Tibial artery (tissue), 4 donors: ENCODE measurements at regions not wholly inside any gene's neighbourhood (a gene's known extent, or its start where the extent isn't known, plus 50 kb on each side); places are given as distances from the start of the nearest gene placed in this dataset.

Experiments
- DNase-seq, 2 donors: peaks; one replicate each; pipeline ENCODE4 v3.0.0-alpha.2; 2019
- H3K27ac ChIP-seq, 2 donors: fragments of 200-600 bp; sonication (generic) in 1 of 2; 1 replicate in 1 of 2; 2 replicates in 1 of 2; pipeline ENCODE4 v1.5.1; 2018 to 2019; ENCODE audit warnings: mild to moderate bottlenecking in 1 of 2
- H3K27me3 ChIP-seq, 2 donors: fragments of 200-600 bp; sonication (generic) in 1 of 2; one replicate each; pipeline versions ENCODE4 v1.5.1 to v1.6.0; 2016 to 2019
- H3K36me3 ChIP-seq, 3 donors: fragments of 200-600 bp; sonication (generic) in 2 of 3; one replicate each; pipeline ENCODE4 v1.5.1; 2016 to 2019; ENCODE audit warnings: mild to moderate bottlenecking in 2 of 3
- H3K4me1 ChIP-seq, 4 donors: fragments of 200-600 bp; sonication (generic) in 2 of 4; 1 replicate in 3 of 4; 2 replicates in 1 of 4; pipeline ENCODE4 v1.5.1; 2016 to 2019
- H3K4me3 ChIP-seq, 2 donors: fragments of 200-600 bp; sonication (generic) in 1 of 2; 1 replicate in 1 of 2; 2 replicates in 1 of 2; pipeline ENCODE4 v1.5.1; 2018 to 2019; ENCODE audit warnings: mild to moderate bottlenecking in 2 of 2
- H3K9me3 ChIP-seq, 3 donors: fragments of 200-600 bp; sonication (generic) in 1 of 3; one replicate each; pipeline ENCODE4 v1.5.1; 2016 to 2019
- intact Hi-C: fragments of 100-400 bp; cut with DNase I; formaldehyde crosslinking; loops from one replicate; pipeline ENCODE4 v1.15.0; 2023; ENCODE audit warnings: low total_unique reads
- TF ChIP-seq, protein P1 (sequence below), 2 experiments: fragments of 200-600 bp in 1 of 2; fragments of 450-650 bp in 1 of 2; IDR thresholded peaks; one replicate each; pipeline ENCODE4 v1.5.1; 2017 to 2019; ENCODE audit warnings: antibody characterized with exemption in 2 of 2, mild to moderate bottlenecking in 1 of 2, moderate library complexity in 1 of 2

DNA sequence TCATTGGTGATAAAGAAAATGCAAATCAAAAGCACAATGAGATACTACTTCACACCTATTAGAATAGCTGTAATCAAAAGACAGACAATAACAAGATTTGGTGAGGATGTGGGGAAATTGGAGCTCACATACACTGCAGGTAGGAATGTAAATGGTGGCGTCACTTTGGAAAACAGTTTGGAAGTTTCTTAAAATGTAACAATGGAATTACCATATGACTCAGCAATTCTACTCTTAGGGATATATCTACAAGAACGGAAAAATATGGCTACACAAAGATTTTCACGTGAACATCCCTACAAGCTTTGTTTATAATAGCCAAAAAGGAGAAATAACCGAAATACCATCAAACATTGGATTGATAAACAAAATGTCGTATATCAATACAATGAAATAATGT lies 270.4 kb downstream of the DOK5 start:
- TF ChIP-seq, protein P1, sequence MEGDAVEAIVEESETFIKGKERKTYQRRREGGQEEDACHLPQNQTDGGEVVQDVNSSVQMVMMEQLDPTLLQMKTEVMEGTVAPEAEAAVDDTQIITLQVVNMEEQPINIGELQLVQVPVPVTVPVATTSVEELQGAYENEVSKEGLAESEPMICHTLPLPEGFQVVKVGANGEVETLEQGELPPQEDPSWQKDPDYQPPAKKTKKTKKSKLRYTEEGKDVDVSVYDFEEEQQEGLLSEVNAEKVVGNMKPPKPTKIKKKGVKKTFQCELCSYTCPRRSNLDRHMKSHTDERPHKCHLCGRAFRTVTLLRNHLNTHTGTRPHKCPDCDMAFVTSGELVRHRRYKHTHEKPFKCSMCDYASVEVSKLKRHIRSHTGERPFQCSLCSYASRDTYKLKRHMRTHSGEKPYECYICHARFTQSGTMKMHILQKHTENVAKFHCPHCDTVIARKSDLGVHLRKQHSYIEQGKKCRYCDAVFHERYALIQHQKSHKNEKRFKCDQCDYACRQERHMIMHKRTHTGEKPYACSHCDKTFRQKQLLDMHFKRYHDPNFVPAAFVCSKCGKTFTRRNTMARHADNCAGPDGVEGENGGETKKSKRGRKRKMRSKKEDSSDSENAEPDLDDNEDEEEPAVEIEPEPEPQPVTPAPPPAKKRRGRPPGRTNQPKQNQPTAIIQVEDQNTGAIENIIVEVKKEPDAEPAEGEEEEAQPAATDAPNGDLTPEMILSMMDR (IDR thresholded peaks at IDR 0.05), result no peak
- intact Hi-C loops, result no loop called here
- Histone ChIP-seq H3K27me3 (no peaks in the 10 kb centered on the region), H3K4me1 (no peaks in the 10 kb centered on the region), H3K27ac (no peak overlapping the region), H3K9me3 (no peaks in the 10 kb centered on the region), H3K36me3 (no peaks in the 10 kb centered on the region), H3K4me3 (no peak overlapping the region)
- no peak for DNase-seq

DNA sequence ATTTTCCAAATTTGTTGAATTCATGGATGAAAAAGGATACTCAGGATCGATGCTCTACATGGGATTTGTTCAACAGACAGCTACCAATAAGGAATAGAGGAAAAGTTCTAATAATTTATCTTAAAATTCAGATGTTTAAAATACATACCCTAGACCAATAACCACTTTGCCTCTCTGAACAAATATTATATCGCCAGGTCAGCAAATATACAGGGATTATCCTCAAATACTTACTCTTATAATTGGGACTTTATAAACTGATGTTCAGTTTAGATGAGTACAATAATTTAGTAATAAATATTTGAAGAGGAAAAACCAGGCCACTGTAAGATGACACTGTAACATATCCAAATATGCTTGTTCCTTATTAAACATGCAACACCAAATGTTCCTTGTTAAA lies 268.7 kb downstream of the DOK5 start:
- Histone ChIP-seq H3K27ac (no peak overlapping the region), H3K27me3 (no peaks in the 10 kb centered on the region), H3K9me3 (no peaks in the 10 kb centered on the region), H3K4me1 (no peaks in the 10 kb centered on the region), H3K4me3 (no peak overlapping the region), H3K36me3 (no peaks in the 10 kb centered on the region)
- intact Hi-C loops, result no loop called here
- TF ChIP-seq, protein P1 (IDR thresholded peaks at IDR 0.05), result no peak
- no peak for DNase-seq

DNA sequence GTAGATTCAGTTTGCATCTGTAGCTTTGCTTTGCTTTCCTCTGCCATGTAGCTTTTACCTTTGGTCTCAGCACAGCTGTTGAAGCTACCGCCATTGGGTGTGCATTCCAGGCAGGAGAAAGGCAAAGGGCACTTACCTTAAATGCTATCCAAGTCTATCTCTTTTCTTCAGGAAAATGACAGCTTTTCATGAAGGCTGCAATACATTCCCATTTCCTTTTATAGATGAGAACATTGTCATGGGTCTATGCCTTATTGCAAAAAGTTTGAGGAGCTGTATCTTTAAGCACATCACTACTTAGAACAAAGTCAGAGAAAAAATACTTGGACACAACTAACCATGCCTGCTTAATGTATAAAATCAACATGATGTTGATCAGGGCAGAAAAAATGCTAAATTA lies 266.8 kb downstream of the DOK5 start:
- H3K27me3 ChIP-seq, result no peaks in the 10 kb centered on the region
- no peaks in the 10 kb centered on the region for H3K4me1 ChIP-seq
- TF ChIP-seq, protein P1 (IDR thresholded peaks at IDR 0.05), result no peak
- intact Hi-C loops, result no loop called here
- no peak overlapping the region for H3K27ac ChIP-seq
- no peaks in the 10 kb centered on the region for H3K9me3 ChIP-seq
- H3K36me3 ChIP-seq, result no peaks in the 10 kb centered on the region
- no peak for DNase-seq
- no peak overlapping the region for H3K4me3 ChIP-seq

DNA sequence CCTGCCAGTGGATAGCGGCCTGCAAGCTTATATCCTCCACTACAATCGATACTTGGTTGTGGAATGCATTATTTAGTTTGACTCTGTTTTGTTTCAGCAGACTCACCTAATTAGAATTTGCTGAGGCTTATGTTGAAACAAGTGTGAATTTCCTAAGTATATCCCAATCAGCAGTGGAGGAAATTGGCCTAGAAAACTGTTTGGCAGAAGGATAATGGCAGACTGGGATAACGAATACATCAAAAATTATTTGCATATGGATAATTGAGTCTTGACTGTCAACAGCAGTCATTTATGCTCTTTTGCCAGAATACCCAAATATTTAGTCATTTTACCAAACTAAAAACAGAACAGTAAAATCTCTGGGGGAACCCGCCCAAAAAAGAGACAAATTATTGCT lies 261.0 kb downstream of the DOK5 start:
- Histone ChIP-seq H3K4me1 (no peaks in the 10 kb centered on the region), H3K36me3 (no peaks in the 10 kb centered on the region), H3K4me3 (no peak overlapping the region), H3K27ac (no peak overlapping the region), H3K27me3 (no peaks in the 10 kb centered on the region), H3K9me3 (no peaks in the 10 kb centered on the region)
- intact Hi-C loops, result no loop called here
- DNase-seq, result no peak
- TF ChIP-seq, protein P1 (IDR thresholded peaks at IDR 0.05), result no peak

DNA sequence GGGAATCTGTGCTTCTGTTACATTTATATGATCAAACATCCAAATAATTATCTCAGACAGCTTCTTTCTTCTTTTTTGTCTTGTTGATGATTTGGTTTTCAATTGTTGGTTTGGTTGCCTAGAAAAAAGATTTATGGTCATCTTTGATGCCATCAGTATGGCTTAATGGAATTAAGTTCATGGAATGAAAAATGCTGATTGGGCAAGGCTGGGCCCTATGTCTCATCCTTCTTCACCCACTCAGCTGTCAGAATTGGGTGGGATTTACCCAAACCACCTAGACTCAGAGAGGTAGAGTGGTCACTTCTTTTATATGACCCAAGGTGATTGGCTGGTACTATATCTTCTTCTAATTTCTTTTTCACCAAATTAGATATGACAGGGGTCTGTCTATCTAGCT lies 258.3 kb downstream of the DOK5 start:
- intact Hi-C loops, result no loop called here
- no peaks in the 10 kb centered on the region for H3K27me3 ChIP-seq
- H3K4me3 ChIP-seq, result no peak overlapping the region
- TF ChIP-seq, protein P1 (IDR thresholded peaks at IDR 0.05), result no peak
- H3K9me3 ChIP-seq, result no peaks in the 10 kb centered on the region
- H3K4me1 ChIP-seq, result no peaks in the 10 kb centered on the region
- no peaks in the 10 kb centered on the region for H3K36me3 ChIP-seq
- H3K27ac ChIP-seq, result no peak overlapping the region
- no peak for DNase-seq

DNA sequence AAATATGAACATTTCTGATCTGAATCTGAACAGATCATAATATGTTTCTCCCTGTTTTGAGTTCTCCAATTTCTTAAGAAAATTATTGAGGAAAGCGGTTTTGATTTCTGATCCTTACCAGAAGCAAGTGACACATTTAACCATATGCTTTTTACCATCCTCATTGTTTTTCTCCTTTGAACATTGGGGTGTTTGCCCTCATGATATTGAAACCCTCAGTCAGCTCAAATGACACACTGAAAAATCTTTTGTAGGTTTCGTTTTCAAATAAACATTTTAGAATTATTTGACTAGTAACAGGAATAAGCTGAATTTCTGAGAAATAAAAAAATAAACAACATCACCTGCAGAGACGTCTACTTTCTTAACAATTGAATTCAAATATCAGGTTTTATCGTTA lies 252.1 kb downstream of the DOK5 start:
- no peaks in the 10 kb centered on the region for H3K27me3 ChIP-seq
- intact Hi-C loops, result no loop called here
- TF ChIP-seq, protein P1 (IDR thresholded peaks at IDR 0.05), result no peak
- no peaks in the 10 kb centered on the region for H3K9me3 ChIP-seq
- no peak overlapping the region for H3K4me3 ChIP-seq
- H3K27ac ChIP-seq, result no peak overlapping the region
- no peaks in the 10 kb centered on the region for H3K4me1 ChIP-seq
- no peaks in the 10 kb centered on the region for H3K36me3 ChIP-seq
- no peak for DNase-seq
